ENCODE measurements at regions not wholly inside any gene's neighbourhood (a gene's known extent, or its start where the extent isn't known, plus 50 kb on each side); places are given as distances from the start of the nearest gene placed in this dataset.

GRCh38 chr18:77833807-77834206 lies 584.2 kb downstream of the GALR1 start:
- Histone ChIP-seq H3K4me3 (ENCODE audit: low read length) (no peak overlapping the region), H3K4me1 (ENCODE audit: control insufficient read depth, insufficient read depth, low read length) (no peaks in the 10 kb centered on the region), H3K27me3 (ENCODE audit: control insufficient read depth, insufficient read depth, low read length) (no peaks in the 10 kb centered on the region), H3K27ac (ENCODE audit: low read depth, low read length) (no peak overlapping the region), H3K36me3 (ENCODE audit: control insufficient read depth, insufficient read depth, low read length) (no peaks in the 10 kb centered on the region), H3K9ac (ENCODE audit: low read length) (no peak overlapping the region)

GRCh38 chr18:77851802-77852201 lies 602.2 kb downstream of the GALR1 start:
- no peak overlapping the region for H3K4me3 ChIP-seq (ENCODE audit: low read length)
- H3K36me3 ChIP-seq (ENCODE audit: control insufficient read depth, insufficient read depth, low read length): no peaks in the 10 kb centered on the region

GRCh38 chr18:77853859-77854258 lies 604.2 kb downstream of the GALR1 start:
- no peak overlapping the region for H3K9ac ChIP-seq (ENCODE audit: low read length)
- H3K27me3 ChIP-seq (ENCODE audit: control insufficient read depth, insufficient read depth, low read length): no peaks in the 10 kb centered on the region
- H3K36me3 ChIP-seq (ENCODE audit: control insufficient read depth, insufficient read depth, low read length): no peaks in the 10 kb centered on the region
- no peak overlapping the region for H3K4me3 ChIP-seq (ENCODE audit: low read length)
- H3K27ac ChIP-seq (ENCODE audit: low read depth, low read length): no peak overlapping the region
- no peaks in the 10 kb centered on the region for H3K4me1 ChIP-seq (ENCODE audit: control insufficient read depth, insufficient read depth, low read length)

More at GRCh38 chr18:77851802-77852201, 602.2 kb downstream of the GALR1 start:
- no peaks in the 10 kb centered on the region for H3K27me3 ChIP-seq (ENCODE audit: control insufficient read depth, insufficient read depth, low read length)
- H3K27ac ChIP-seq (ENCODE audit: low read depth, low read length): no peak overlapping the region
- no peak overlapping the region for H3K9ac ChIP-seq (ENCODE audit: low read length)
- H3K4me1 ChIP-seq (ENCODE audit: control insufficient read depth, insufficient read depth, low read length): no peaks in the 10 kb centered on the region

- no peaks in the 10 kb centered on the region for H3K27me3 ChIP-seq (ENCODE audit: control insufficient read depth, insufficient read depth, low read length)
- no peaks in the 10 kb centered on the region for H3K4me1 ChIP-seq (ENCODE audit: control insufficient read depth, insufficient read depth, low read length)
- H3K36me3 ChIP-seq (ENCODE audit: control insufficient read depth, insufficient read depth, low read length): no peaks in the 10 kb centered on the region
- H3K9ac ChIP-seq (ENCODE audit: low read length): no peak overlapping the region
- no peak overlapping the region for H3K27ac ChIP-seq (ENCODE audit: low read depth, low read length)
- no peak overlapping the region for H3K4me3 ChIP-seq (ENCODE audit: low read length)
Measured at GRCh38 chr18:77857678-77858655, 608.3 kb downstream of the GALR1 start.

DNA sequence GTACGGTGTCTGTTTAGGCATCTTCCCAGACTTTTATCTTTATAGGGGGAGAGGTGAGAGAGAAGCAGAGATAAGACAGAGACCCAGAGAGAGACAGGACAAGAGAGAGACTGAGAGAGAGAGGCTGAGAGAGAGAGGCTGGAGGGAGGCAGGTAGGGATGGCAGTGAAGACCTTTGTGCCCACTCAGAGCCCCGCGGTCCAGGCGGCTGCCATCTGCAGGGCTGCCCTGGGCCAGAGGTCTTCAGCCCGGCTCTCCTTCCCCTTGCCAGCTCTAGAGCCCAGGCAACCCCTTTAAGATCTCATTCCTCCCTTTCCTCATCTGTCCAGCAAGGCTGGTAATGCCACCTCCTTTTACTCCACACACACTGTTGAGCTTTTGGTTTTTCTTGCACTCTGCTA lies 610.0 kb downstream of the GALR1 start:
- Histone ChIP-seq H3K27me3 (ENCODE audit: control insufficient read depth, insufficient read depth, low read length) (no peaks in the 10 kb centered on the region), H3K27ac (ENCODE audit: low read depth, low read length) (no peak overlapping the region), H3K4me1 (ENCODE audit: control insufficient read depth, insufficient read depth, low read length) (no peaks in the 10 kb centered on the region), H3K36me3 (ENCODE audit: control insufficient read depth, insufficient read depth, low read length) (no peaks in the 10 kb centered on the region), H3K4me3 (ENCODE audit: low read length) (no peak overlapping the region), H3K9ac (ENCODE audit: low read length) (no peak overlapping the region)

DNA sequence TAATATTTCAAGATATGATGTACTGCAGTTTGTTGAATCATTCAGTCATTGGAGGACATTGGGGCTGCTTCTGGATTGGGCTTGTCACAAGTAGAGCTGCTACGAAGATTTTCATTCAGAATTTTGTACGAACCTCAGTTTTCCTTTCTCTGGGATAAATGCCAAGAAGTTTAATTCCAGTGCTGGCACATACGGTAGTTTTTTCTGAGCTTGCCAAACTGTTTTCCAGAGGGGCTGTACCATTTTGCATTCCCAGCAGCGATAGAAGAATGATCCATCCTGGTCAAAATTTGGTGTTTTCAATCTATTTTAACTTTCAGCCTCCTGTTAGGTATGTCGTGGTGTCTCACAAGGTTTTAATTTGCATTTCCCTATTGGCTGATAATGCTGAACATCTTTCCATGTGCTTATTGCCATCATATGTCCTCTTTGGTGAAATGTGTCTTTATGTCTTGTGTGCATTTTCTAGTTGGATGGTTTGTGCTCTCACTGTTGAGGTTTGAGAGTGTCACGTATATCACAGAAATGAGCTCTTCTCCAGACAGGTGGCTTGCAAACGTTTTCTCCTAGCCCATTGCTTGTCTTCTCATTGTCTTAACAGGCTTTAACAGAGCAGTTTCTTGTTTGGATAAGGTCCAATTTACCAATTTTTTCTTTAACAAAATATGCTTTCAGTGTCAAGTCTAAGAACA lies 612.6 kb downstream of the GALR1 start:
- Histone ChIP-seq H3K4me1 (ENCODE audit: control insufficient read depth, insufficient read depth, low read length) (no peaks in the 10 kb centered on the region), H3K27ac (ENCODE audit: low read depth, low read length) (no peak overlapping the region), H3K27me3 (ENCODE audit: control insufficient read depth, insufficient read depth, low read length) (no peaks in the 10 kb centered on the region), H3K4me3 (ENCODE audit: low read length) (no peak overlapping the region), H3K36me3 (ENCODE audit: control insufficient read depth, insufficient read depth, low read length) (no peaks in the 10 kb centered on the region), H3K9ac (ENCODE audit: low read length) (no peak overlapping the region)

DNA sequence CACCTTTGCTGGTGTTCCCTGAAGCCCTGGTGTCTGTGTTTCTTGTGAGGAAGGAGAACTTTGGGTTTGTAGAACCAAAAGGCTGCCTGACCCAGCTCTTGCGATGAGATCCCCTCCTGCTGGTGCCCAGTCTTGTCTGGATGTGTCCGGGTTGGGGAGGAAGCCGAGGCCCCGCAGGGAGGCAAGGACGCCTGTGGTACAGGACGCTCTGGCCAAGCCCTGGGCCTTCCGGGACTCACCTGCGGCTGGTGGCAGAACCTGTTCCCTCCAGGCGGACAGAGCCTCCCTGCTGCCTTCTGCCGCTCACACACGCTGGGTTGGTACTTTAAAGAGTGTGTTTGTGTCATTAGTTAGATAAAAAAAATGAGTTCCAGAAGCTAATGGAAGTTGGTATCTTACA lies 616.2 kb downstream of the GALR1 start:
- Histone ChIP-seq H3K36me3 (ENCODE audit: control insufficient read depth, insufficient read depth, low read length) (no peaks in the 10 kb centered on the region), H3K4me1 (ENCODE audit: control insufficient read depth, insufficient read depth, low read length) (no peaks in the 10 kb centered on the region), H3K27me3 (ENCODE audit: control insufficient read depth, insufficient read depth, low read length) (no peaks in the 10 kb centered on the region), H3K9ac (ENCODE audit: low read length) (no peak overlapping the region), H3K27ac (ENCODE audit: low read depth, low read length) (no peak overlapping the region), H3K4me3 (ENCODE audit: low read length) (no peak overlapping the region)

DNA sequence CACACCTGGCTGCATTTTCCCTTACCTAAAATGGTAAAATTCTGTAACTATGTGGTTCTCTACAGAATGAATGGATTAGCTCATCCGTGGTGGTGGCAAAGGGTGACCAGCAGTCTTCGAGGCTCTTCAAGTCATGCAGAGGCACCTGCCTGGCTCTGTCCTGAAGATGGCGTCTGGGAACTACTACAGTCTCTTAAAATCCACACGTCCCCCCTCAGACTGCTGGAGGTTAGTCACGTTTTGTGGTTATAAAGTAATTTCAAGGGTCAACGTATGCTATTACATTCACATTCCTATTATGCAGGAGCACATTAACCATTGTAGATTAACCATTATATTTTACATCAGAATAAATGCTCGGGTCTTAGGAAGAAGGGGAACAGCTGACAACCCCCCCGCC lies 616.7 kb downstream of the GALR1 start:
- Histone ChIP-seq H3K36me3 (ENCODE audit: control insufficient read depth, insufficient read depth, low read length) (no peaks in the 10 kb centered on the region), H3K4me1 (ENCODE audit: control insufficient read depth, insufficient read depth, low read length) (no peaks in the 10 kb centered on the region), H3K27me3 (ENCODE audit: control insufficient read depth, insufficient read depth, low read length) (no peaks in the 10 kb centered on the region)

DNA sequence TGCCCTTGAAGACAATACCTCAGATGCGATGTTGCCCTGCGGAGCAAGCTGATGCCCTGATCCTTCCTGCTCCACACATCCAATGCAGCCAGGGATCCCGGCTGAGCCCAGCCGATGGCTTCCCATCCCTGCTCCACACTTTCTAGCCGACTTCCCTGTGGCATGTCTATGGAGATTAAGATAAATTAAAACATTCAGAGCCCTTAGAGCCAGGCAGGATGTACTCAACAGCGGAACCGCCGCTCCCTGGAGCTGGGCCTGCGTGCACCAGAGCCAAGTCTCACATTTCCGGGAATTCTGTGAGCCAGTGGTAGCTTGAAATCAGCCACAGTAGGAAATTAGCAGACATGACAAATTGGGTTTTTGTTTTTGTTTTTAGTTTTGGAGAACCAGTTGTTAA lies 620.6 kb downstream of the GALR1 start:
- Histone ChIP-seq H3K27ac (ENCODE audit: low read depth, low read length) (no peak overlapping the region), H3K27me3 (ENCODE audit: control insufficient read depth, insufficient read depth, low read length) (no peaks in the 10 kb centered on the region), H3K9ac (ENCODE audit: low read length) (no peak overlapping the region), H3K36me3 (ENCODE audit: control insufficient read depth, insufficient read depth, low read length) (no peaks in the 10 kb centered on the region), H3K4me3 (ENCODE audit: low read length) (no peak overlapping the region), H3K4me1 (ENCODE audit: control insufficient read depth, insufficient read depth, low read length) (no peaks in the 10 kb centered on the region)

More for the DNA sequence above, 616.7 kb downstream of the GALR1 start:
- Histone ChIP-seq H3K27ac (ENCODE audit: low read depth, low read length) (no peak overlapping the region), H3K9ac (ENCODE audit: low read length) (no peak overlapping the region), H3K4me3 (ENCODE audit: low read length) (no peak overlapping the region)

- H3K27ac ChIP-seq (ENCODE audit: low read depth, low read length): no peak overlapping the region
- H3K27me3 ChIP-seq (ENCODE audit: control insufficient read depth, insufficient read depth, low read length): no peaks in the 10 kb centered on the region
- H3K4me1 ChIP-seq (ENCODE audit: control insufficient read depth, insufficient read depth, low read length): no peaks in the 10 kb centered on the region
Measured at GRCh38 chr18:77870894-77871293, 621.2 kb downstream of the GALR1 start.

DNA sequence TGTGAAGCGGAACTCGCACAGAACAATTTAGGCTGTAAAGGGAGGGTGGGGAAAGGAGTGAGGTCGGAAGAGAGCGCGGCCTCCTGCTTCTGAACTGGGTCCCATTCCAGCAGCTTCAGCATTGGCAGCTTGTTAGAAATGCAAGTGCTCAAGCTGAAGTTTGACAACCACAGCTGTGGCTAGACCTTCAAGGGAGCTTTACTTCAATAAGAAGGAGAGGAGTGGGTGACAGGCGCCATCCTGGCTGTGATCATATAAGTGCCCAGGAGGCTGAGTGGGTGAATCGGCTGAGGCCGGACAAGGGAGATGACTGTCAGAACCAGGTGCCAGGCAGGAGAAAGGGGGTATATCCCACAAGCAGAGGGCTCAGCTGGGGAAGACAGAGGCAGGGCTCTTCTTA lies 622.5 kb downstream of the GALR1 start:
- Histone ChIP-seq H3K36me3 (ENCODE audit: control insufficient read depth, insufficient read depth, low read length) (no peaks in the 10 kb centered on the region), H3K9ac (ENCODE audit: low read length) (no peak overlapping the region), H3K27ac (ENCODE audit: low read depth, low read length) (no peak overlapping the region), H3K4me3 (ENCODE audit: low read length) (no peak overlapping the region), H3K4me1 (ENCODE audit: control insufficient read depth, insufficient read depth, low read length) (no peaks in the 10 kb centered on the region), H3K27me3 (ENCODE audit: control insufficient read depth, insufficient read depth, low read length) (no peaks in the 10 kb centered on the region)

More at GRCh38 chr18:77870894-77871293, 621.2 kb downstream of the GALR1 start:
- Histone ChIP-seq H3K9ac (ENCODE audit: low read length) (no peak overlapping the region), H3K4me3 (ENCODE audit: low read length) (no peak overlapping the region), H3K36me3 (ENCODE audit: control insufficient read depth, insufficient read depth, low read length) (no peaks in the 10 kb centered on the region)

DNA sequence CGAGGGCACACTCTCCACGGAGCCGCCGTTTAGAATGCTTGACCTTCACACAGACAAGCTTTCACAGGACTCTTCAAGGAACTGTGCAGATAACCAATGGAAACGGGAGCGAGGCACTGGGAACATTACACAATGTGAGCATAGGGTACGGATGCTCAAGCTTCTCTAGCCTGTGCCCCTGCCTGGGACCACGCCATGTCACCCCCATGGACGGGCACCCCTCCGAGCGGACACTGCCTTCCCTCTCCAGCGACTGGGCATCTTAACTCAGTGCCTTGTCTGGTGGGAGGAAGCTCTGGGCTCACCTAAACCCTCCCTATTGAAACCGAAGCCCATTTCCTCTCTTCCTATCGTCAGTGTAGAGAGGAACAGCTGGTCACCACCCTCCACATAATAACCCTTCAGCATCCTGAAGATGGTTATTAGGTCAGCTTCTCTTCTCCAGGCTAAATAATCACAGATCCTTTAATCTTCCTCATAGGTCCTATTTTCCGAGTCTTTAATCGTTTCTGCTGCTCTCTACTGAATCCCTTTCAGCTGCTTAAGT lies 626.7 kb downstream of the GALR1 start:
- H3K27me3 ChIP-seq (ENCODE audit: control insufficient read depth, insufficient read depth, low read length): no peaks in the 10 kb centered on the region
- H3K9ac ChIP-seq (ENCODE audit: low read length): no peak overlapping the region
- no peaks in the 10 kb centered on the region for H3K36me3 ChIP-seq (ENCODE audit: control insufficient read depth, insufficient read depth, low read length)
- H3K27ac ChIP-seq (ENCODE audit: low read depth, low read length): no peak overlapping the region
- no peak overlapping the region for H3K4me3 ChIP-seq (ENCODE audit: low read length)
- H3K4me1 ChIP-seq (ENCODE audit: control insufficient read depth, insufficient read depth, low read length): no peaks in the 10 kb centered on the region
